ENCODE measurements at regions not wholly inside any gene's neighbourhood (a gene's known extent, or its start where the extent isn't known, plus 50 kb on each side); places are given as distances from the start of the nearest gene placed in this dataset.
"Not testable (repeated sequence)": the region's sequence is repeated elsewhere in the genome, so short reads cannot be mapped to it uniquely, and the experiment has no call there.

- H3K27me3 Mint-ChIP-seq, result peaks cover 11% of the 10 kb centered on the region
- no peaks in the 10 kb centered on the region for H3K36me3 Mint-ChIP-seq
- no peak for DNase-seq
- no peak overlapping the region for H3K27ac Mint-ChIP-seq
- no peaks in the 10 kb centered on the region for H3K9me3 Mint-ChIP-seq
- H3K4me3 Mint-ChIP-seq, result no peak overlapping the region
- H3K4me1 Mint-ChIP-seq, result no peaks in the 10 kb centered on the region
Measured at GRCh38 chr12:58087423-58088127, 146.2 kb downstream of the ATP23 start.

- Mint-ChIP-seq H3K9me3 (no peaks in the 10 kb centered on the region), H3K4me1 (no peaks in the 10 kb centered on the region), H3K27ac (no peak overlapping the region), H3K27me3 (peaks cover 21% of the 10 kb centered on the region), H3K36me3 (no peaks in the 10 kb centered on the region), H3K4me3 (no peak overlapping the region)
- DNase-seq, result no peak
Measured at GRCh38 chr12:58089588-58089987, 148.2 kb downstream of the ATP23 start.

DNA sequence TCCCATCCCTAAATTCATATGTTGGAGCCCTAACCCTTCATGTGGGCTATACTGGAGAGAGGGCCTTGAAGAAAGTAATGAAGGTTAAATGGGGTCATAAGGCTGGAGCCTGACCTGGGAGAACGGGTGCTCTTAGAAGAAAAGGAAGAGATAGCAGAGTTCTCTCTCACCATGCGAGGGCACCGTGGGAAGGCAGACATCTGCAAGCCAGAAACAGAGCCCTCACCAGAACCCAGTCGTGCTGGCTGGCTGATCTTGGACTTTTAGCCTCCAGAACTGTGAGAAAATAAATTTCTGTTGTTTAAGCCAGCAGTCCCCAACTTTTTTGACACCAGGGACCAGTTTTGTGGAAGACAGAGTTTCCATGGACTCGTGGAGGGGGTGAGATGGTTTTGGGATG is 149.3 kb downstream of the ATP23 start:
- peaks cover 21% of the 10 kb centered on the region for H3K27me3 Mint-ChIP-seq
- H3K27ac Mint-ChIP-seq, result no peak overlapping the region
- H3K4me1 Mint-ChIP-seq, result no peaks in the 10 kb centered on the region
- no peak overlapping the region for H3K4me3 Mint-ChIP-seq
- no peaks in the 10 kb centered on the region for H3K36me3 Mint-ChIP-seq
- no peak for DNase-seq
- no peaks in the 10 kb centered on the region for H3K9me3 Mint-ChIP-seq

GRCh38 chr12:58095002-58095401 is 153.6 kb downstream of the ATP23 start:
- no peaks in the 10 kb centered on the region for H3K9me3 Mint-ChIP-seq
- no peak overlapping the region for H3K4me3 Mint-ChIP-seq
- no peak for DNase-seq
- H3K27ac Mint-ChIP-seq, result no peak overlapping the region
- H3K27me3 Mint-ChIP-seq, result peaks cover 14% of the 10 kb centered on the region
- no peaks in the 10 kb centered on the region for H3K36me3 Mint-ChIP-seq
- H3K4me1 Mint-ChIP-seq, result no peaks in the 10 kb centered on the region

- no peaks in the 10 kb centered on the region for H3K9me3 Mint-ChIP-seq
- no peaks in the 10 kb centered on the region for H3K4me1 Mint-ChIP-seq
- H3K27me3 Mint-ChIP-seq, result peaks cover 13% of the 10 kb centered on the region
- H3K36me3 Mint-ChIP-seq, result no peaks in the 10 kb centered on the region
- H3K4me3 Mint-ChIP-seq, result no peak overlapping the region
- H3K27ac Mint-ChIP-seq, result no peak overlapping the region
- DNase-seq, result no peak
Measured at GRCh38 chr12:58097741-58098140, 156.4 kb downstream of the ATP23 start.

DNA sequence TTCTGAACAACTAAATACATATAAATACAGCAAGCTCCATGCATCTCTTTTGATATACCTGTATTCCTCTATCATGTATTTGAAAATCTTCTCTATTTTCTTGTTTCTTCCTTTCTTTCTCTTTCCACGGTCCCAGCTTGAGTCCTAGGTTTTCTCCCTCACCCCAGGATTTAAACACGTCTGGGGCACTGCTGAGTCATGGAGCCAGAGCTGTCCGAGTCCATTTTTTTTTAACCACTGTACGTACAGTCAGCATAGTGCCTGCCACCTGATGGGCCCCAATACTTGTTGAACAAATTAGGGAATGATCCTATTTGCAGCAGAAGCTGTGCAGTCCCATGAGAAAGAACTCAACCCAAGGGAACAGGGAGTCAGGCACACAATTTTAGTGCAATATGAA is 158.1 kb downstream of the ATP23 start:
- no peak for DNase-seq
- Mint-ChIP-seq H3K4me1 (no peaks in the 10 kb centered on the region), H3K27ac (no peak overlapping the region), H3K9me3 (no peaks in the 10 kb centered on the region), H3K4me3 (no peak overlapping the region), H3K27me3 (peaks cover 4% of the 10 kb centered on the region), H3K36me3 (no peaks in the 10 kb centered on the region)

DNA sequence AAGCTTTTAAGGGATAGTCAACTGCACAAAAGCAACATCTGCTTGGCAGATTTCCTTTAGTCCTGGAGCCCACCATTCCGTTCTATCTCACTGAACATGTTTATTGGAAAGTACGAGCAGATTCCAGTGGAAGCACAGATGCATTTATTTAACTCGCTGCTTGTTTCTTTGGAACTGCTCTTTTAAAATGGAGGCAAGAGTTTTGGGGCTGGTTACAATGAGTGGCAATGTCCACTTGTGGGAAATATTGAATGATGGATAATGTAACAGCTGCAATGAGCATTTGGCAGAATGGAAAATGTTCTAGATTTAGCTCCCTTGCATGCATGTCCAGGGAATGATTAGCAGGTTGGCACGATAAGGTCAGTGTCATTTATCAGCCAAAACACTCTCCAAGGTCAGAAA is 163.0 kb downstream of the ATP23 start:
- Mint-ChIP-seq H3K27ac (no peak overlapping the region), H3K27me3 (peaks cover 4% of the 10 kb centered on the region), H3K4me1 (no peaks in the 10 kb centered on the region), H3K9me3 (peaks cover 3% of the 10 kb centered on the region), H3K36me3 (no peaks in the 10 kb centered on the region), H3K4me3 (no peak overlapping the region)
- DNase-seq, result no peak

DNA sequence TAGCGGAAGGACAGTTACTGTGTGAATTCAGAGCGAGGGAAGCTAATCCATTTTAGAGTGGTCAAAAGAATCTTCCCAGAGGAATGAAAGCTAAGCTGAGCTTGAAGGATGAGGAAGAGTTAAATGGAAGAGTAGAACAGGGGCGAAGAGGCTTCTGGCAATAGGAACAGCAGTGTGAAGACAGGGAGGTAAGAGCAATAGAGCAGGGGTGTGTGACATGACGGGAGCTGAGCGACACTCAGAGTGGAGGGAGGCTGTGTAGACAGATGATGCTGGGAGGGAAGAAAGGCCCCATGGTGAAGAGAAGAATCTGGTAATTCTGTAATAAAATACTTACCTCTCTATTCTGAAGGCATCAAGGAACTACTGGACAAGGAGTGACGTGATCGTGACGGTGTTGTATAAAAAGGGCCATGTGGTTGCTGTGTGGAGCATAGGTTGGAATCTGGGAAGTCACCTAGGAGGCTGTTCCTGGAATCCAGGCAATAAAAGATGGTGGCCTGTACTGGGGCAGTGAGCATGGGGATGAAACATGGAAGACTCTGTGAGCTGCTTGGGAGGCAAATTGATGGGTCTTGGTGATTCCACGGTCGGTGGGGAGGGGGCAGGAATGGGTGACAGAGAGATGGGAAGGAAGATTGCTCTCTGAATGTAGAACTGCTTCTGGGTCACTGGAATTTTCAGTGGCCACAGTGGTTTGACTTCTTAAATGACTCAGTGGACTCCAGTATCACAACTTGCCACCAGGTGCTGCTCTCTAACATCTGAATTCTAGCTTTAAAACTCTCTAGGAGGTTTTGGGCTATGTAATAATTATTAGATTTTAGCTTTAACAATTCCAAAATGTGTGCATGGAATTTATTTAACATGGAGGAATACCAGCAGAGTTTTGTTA is 164.1 kb downstream of the ATP23 start:
- DNase-seq, result no peak
- H3K9me3 Mint-ChIP-seq, result peaks cover 3% of the 10 kb centered on the region
- no peak overlapping the region for H3K27ac Mint-ChIP-seq
- peaks cover 4% of the 10 kb centered on the region for H3K27me3 Mint-ChIP-seq
- no peaks in the 10 kb centered on the region for H3K36me3 Mint-ChIP-seq
- no peaks in the 10 kb centered on the region for H3K4me1 Mint-ChIP-seq
- H3K4me3 Mint-ChIP-seq, result no peak overlapping the region

- H3K4me3 Mint-ChIP-seq, result no peak overlapping the region
- peaks cover 4% of the 10 kb centered on the region for H3K27me3 Mint-ChIP-seq
- H3K9me3 Mint-ChIP-seq, result peaks cover 3% of the 10 kb centered on the region
- no peak for DNase-seq
- no peaks in the 10 kb centered on the region for H3K36me3 Mint-ChIP-seq
- H3K27ac Mint-ChIP-seq, result no peak overlapping the region
- no peaks in the 10 kb centered on the region for H3K4me1 Mint-ChIP-seq
Measured at GRCh38 chr12:58106195-58106594, 164.8 kb downstream of the ATP23 start.

DNA sequence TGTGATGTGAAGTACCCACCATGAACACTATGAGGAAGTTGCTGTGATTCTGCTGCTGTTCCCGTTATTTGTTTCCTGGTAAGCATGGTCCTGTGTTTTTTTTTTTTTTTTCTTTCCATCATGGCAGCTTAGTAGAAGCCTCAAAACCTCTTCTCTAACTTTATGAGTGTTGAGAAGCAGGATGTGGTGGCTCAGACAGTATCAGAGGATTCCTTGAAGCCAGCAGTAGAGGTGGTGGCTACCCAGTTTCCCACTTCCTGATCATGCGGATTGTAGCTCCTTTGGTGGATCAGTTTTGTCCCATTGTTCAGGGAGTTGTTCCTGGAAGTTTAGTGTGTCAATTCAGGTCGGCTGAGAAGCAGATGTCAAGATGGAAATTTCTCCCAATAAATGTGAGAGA is 175.8 kb downstream of the ATP23 start:
- Mint-ChIP-seq H3K36me3 (no peaks in the 10 kb centered on the region), H3K27me3 (peaks cover 16% of the 10 kb centered on the region), H3K27ac (no peak overlapping the region), H3K4me3 (no peak overlapping the region), H3K9me3 (no peaks in the 10 kb centered on the region), H3K4me1 (no peaks in the 10 kb centered on the region)
- no peak for DNase-seq

GRCh38 chr12:58117667-58118066 is 176.3 kb downstream of the ATP23 start:
- no peak overlapping the region for H3K4me3 Mint-ChIP-seq
- DNase-seq, result no peak
- no peaks in the 10 kb centered on the region for H3K4me1 Mint-ChIP-seq
- no peaks in the 10 kb centered on the region for H3K36me3 Mint-ChIP-seq
- H3K27ac Mint-ChIP-seq, result no peak overlapping the region
- no peaks in the 10 kb centered on the region for H3K9me3 Mint-ChIP-seq
- H3K27me3 Mint-ChIP-seq, result peaks cover 16% of the 10 kb centered on the region

DNA sequence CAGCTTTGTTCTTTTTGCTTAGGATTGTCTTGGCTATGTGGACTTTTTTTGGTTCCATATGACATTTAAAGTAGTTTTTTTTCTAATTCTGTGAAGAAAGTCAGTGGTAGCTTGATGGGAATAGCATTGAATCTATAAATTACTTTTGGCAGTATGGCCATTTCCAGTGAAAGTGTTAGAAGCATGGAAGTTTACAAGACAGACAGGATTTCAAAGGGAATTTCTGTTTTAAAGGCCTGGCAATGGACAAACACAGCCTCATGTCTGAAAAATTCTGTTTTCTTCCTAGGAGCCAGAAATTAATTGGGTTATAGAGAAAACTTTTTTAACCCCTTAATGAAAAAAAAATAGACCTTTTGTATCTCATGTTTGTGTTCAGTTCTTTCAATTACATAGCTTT is 184.4 kb downstream of the ATP23 start:
- H3K27ac Mint-ChIP-seq, H3K9me3 Mint-ChIP-seq, H3K4me1 Mint-ChIP-seq, H3K36me3 Mint-ChIP-seq, H3K4me3 Mint-ChIP-seq, DNase-seq: not testable (repeated sequence)
- peaks cover 12% of the 10 kb centered on the region for H3K27me3 Mint-ChIP-seq

DNA sequence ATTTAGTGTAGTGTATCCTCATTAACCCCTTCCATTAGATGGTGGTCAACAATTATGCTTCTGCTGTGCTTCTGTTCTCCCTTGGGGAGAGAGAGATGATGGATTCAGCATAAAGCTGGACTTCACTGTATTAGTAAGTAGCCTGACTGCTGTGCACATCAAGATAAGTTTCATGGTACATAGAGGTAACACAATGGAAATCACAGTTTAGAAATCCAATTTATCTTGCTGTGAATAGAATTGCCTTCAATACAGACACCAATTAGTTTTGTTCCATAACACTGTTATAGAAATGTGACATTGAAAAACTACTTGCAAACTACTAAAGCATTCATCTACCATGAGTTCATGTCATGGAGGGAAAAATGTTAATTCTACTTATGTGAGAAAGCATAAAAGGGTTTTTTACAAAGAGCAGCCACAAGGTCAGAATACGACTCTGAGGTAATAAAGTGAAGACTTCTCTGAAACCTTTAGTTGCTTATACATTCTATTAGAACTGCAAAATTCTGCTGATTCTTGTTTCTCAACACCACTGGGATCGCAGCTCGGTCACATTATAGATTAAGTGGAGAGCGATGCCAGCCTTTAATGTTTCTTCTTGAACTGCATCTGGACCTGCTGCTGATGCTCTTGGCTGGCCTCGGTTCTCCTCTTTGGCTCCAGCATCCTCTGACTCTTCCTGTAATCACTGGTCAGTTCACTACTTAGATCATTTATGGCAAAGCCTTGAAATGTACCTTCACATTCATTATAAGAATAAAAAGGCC is 190.8 kb downstream of the ATP23 start:
- no peaks in the 10 kb centered on the region for H3K27me3 Mint-ChIP-seq
- H3K9me3 Mint-ChIP-seq, result peaks cover 4% of the 10 kb centered on the region
- H3K4me3 Mint-ChIP-seq, result no peak overlapping the region
- DNase-seq, result no peak
- H3K36me3 Mint-ChIP-seq, result no peaks in the 10 kb centered on the region
- no peaks in the 10 kb centered on the region for H3K4me1 Mint-ChIP-seq
- no peak overlapping the region for H3K27ac Mint-ChIP-seq

DNA sequence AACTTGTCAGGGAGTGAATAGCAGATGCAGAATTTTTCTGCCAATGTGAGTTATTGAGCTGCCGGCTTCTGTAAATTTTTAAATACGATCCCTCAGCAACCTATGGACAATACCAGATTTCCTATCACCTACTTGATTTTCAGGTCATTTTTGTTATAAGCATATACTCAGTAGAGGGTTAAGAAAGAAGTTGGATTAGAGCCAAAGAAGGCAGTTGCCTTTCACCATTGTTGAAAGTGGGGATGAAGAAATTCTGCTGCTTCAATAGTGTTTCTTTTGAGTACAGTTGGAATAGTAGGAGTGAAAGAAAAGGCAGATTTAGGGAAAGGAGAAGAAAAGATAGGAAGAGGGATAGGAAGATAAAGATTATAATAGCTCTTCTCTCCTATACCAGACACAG is 197.1 kb downstream of the ATP23 start:
- Mint-ChIP-seq H3K9me3 (no peaks in the 10 kb centered on the region), H3K36me3 (no peaks in the 10 kb centered on the region), H3K4me3 (no peak overlapping the region), H3K4me1 (no peaks in the 10 kb centered on the region), H3K27me3 (no peaks in the 10 kb centered on the region), H3K27ac (no peak overlapping the region)
- DNase-seq, result no peak

- H3K4me3 Mint-ChIP-seq, result no peak overlapping the region
- H3K4me1 Mint-ChIP-seq, result no peaks in the 10 kb centered on the region
- no peaks in the 10 kb centered on the region for H3K9me3 Mint-ChIP-seq
- no peak overlapping the region for H3K27ac Mint-ChIP-seq
- no peak for DNase-seq
- H3K36me3 Mint-ChIP-seq, result no peaks in the 10 kb centered on the region
- no peaks in the 10 kb centered on the region for H3K27me3 Mint-ChIP-seq
Measured at GRCh38 chr12:58139894-58140293, 198.5 kb downstream of the ATP23 start.
